IPS-20b (cell line): ENCODE measurements at regions not wholly inside any gene's neighbourhood (a gene's known extent, or its start where the extent isn't known, plus 50 kb on each side); places are given as distances from the start of the nearest gene placed in this dataset.

Experiments used
- H3K27ac ChIP-seq: one replicate; pipeline ENCODE4 v1.5.1; 2013; ENCODE audit warnings: low read length
- H3K27me3 ChIP-seq: 2 replicates; pipeline ENCODE4 v1.6.1; 2013; ENCODE audit warnings: mild to moderate bottlenecking, low read length, inconsistent platforms; ENCODE audit not compliant: insufficient read depth
- H3K36me3 ChIP-seq: 2 replicates; pipeline ENCODE4 v1.6.1; 2013; ENCODE audit warnings: low read depth, mild to moderate bottlenecking, inconsistent platforms, low read length, moderate library complexity; ENCODE audit not compliant: insufficient read depth
- H3K4me1 ChIP-seq: 2 replicates; pipeline ENCODE4 v1.6.1; 2013; ENCODE audit warnings: mild to moderate bottlenecking, control low read depth, inconsistent platforms, low read length, moderate library complexity; ENCODE audit not compliant: insufficient read depth
- H3K4me3 ChIP-seq: 2 replicates; pipeline ENCODE4 v1.5.1; 2013; ENCODE audit warnings: mild to moderate bottlenecking, low read length, inconsistent platforms
- H3K9ac ChIP-seq: 2 replicates; pipeline ENCODE4 v1.6.1; 2013; ENCODE audit warnings: low read depth, mild to moderate bottlenecking, inconsistent platforms, low read length, moderate library complexity
- H3K9me3 ChIP-seq: 2 replicates; pipeline ENCODE4 v1.6.1; 2013; ENCODE audit warnings: mild to moderate bottlenecking, low read depth, low read length, inconsistent platforms; ENCODE audit not compliant: insufficient read depth

- H3K9ac ChIP-seq: no peak overlapping the region
- H3K9me3 ChIP-seq: no peaks in the 10 kb centered on the region
- H3K27ac ChIP-seq: no peak overlapping the region
- H3K4me1 ChIP-seq: no peaks in the 10 kb centered on the region
- no peak overlapping the region for H3K4me3 ChIP-seq
- H3K36me3 ChIP-seq: no peaks in the 10 kb centered on the region
- no peaks in the 10 kb centered on the region for H3K27me3 ChIP-seq
Measured at GRCh38 chr22:27149921-27150543, 492.6 kb downstream of the MIAT start.

GRCh38 chr22:27150544-27150941, 493.2 kb downstream of the MIAT start:
- Histone ChIP-seq H3K4me1 (no peaks in the 10 kb centered on the region), H3K27me3 (no peaks in the 10 kb centered on the region), H3K9me3 (no peaks in the 10 kb centered on the region), H3K36me3 (no peaks in the 10 kb centered on the region), H3K4me3 (no peak overlapping the region), H3K27ac (no peak overlapping the region), H3K9ac (no peak overlapping the region)

- Histone ChIP-seq H3K27me3 (no peaks in the 10 kb centered on the region), H3K27ac (no peak overlapping the region)
Measured at GRCh38 chr22:27151407-27151806, 494.0 kb downstream of the MIAT start.

GRCh38 chr22:27152033-27152432, 494.6 kb downstream of the MIAT start:
- H3K27ac ChIP-seq: no peak overlapping the region
- H3K36me3 ChIP-seq: no peaks in the 10 kb centered on the region
- no peaks in the 10 kb centered on the region for H3K27me3 ChIP-seq
- H3K4me3 ChIP-seq: no peak overlapping the region
- H3K9ac ChIP-seq: no peak overlapping the region
- no peaks in the 10 kb centered on the region for H3K4me1 ChIP-seq
- H3K9me3 ChIP-seq: no peaks in the 10 kb centered on the region

More at GRCh38 chr22:27151407-27151806, 494.0 kb downstream of the MIAT start:
- H3K4me1 ChIP-seq: no peaks in the 10 kb centered on the region
- no peaks in the 10 kb centered on the region for H3K9me3 ChIP-seq
- no peak overlapping the region for H3K9ac ChIP-seq
- H3K36me3 ChIP-seq: no peaks in the 10 kb centered on the region
- no peak overlapping the region for H3K4me3 ChIP-seq

GRCh38 chr22:27152883-27153282, 495.5 kb downstream of the MIAT start:
- no peaks in the 10 kb centered on the region for H3K36me3 ChIP-seq
- no peaks in the 10 kb centered on the region for H3K9me3 ChIP-seq
- no peak overlapping the region for H3K4me3 ChIP-seq
- no peaks in the 10 kb centered on the region for H3K4me1 ChIP-seq
- no peak overlapping the region for H3K27ac ChIP-seq
- H3K27me3 ChIP-seq: no peaks in the 10 kb centered on the region
- H3K9ac ChIP-seq: no peak overlapping the region

- Histone ChIP-seq H3K27me3 (no peaks in the 10 kb centered on the region), H3K9me3 (no peaks in the 10 kb centered on the region), H3K4me1 (no peaks in the 10 kb centered on the region), H3K4me3 (no peak overlapping the region), H3K36me3 (no peaks in the 10 kb centered on the region), H3K9ac (no peak overlapping the region), H3K27ac (no peak overlapping the region)
Measured at GRCh38 chr22:27153386-27153785, 496.0 kb downstream of the MIAT start.

GRCh38 chr22:27154717-27155116, 497.3 kb downstream of the MIAT start:
- Histone ChIP-seq H3K9ac (no peak overlapping the region), H3K27me3 (no peaks in the 10 kb centered on the region), H3K9me3 (no peaks in the 10 kb centered on the region), H3K4me1 (no peaks in the 10 kb centered on the region; the same call in 1 of the 2 replicates), H3K4me3 (no peak overlapping the region), H3K27ac (no peak overlapping the region), H3K36me3 (no peaks in the 10 kb centered on the region)

- H3K4me3 ChIP-seq: no peak overlapping the region
- H3K27me3 ChIP-seq: 0 out of 2 replicates have a peak, but pooled peaks cover 6% of the 10 kb centered on the region
- no peaks in the 10 kb centered on the region for H3K36me3 ChIP-seq
- H3K27ac ChIP-seq: no peak overlapping the region
- no peaks in the 10 kb centered on the region; the same call in 1 of the 2 replicates for H3K4me1 ChIP-seq
- no peaks in the 10 kb centered on the region for H3K9me3 ChIP-seq
- H3K9ac ChIP-seq: no peak overlapping the region
Measured at GRCh38 chr22:27156821-27157489, 499.6 kb downstream of the MIAT start.

GRCh38 chr22:27157666-27158370, 500.4 kb downstream of the MIAT start:
- H3K27ac ChIP-seq: no peak overlapping the region
- H3K4me3 ChIP-seq: no peak overlapping the region
- H3K9me3 ChIP-seq: no peaks in the 10 kb centered on the region
- no peaks in the 10 kb centered on the region; the same call in 1 of the 2 replicates for H3K4me1 ChIP-seq
- peaks cover 9% of the 10 kb centered on the region; the same call in 1 of the 2 replicates for H3K27me3 ChIP-seq
- no peaks in the 10 kb centered on the region for H3K36me3 ChIP-seq
- no peak overlapping the region for H3K9ac ChIP-seq

- no peak overlapping the region for H3K9ac ChIP-seq
- H3K4me1 ChIP-seq: no peaks in the 10 kb centered on the region; the same call in 1 of the 2 replicates
- no peaks in the 10 kb centered on the region for H3K9me3 ChIP-seq
- H3K4me3 ChIP-seq: no peak overlapping the region
- peaks cover 12% of the 10 kb centered on the region; the same call in 1 of the 2 replicates for H3K27me3 ChIP-seq
- no peak overlapping the region for H3K27ac ChIP-seq
- H3K36me3 ChIP-seq: no peaks in the 10 kb centered on the region
Measured at GRCh38 chr22:27159016-27159415, 501.6 kb downstream of the MIAT start.

- H3K4me1 ChIP-seq: no peaks in the 10 kb centered on the region; the same call in 1 of the 2 replicates
- H3K4me3 ChIP-seq: no peak overlapping the region
- no peak overlapping the region for H3K27ac ChIP-seq
- peaks cover 18% of the 10 kb centered on the region; the same call in 1 of the 2 replicates for H3K27me3 ChIP-seq
- H3K9ac ChIP-seq: no peak overlapping the region
- no peaks in the 10 kb centered on the region for H3K36me3 ChIP-seq
- no peaks in the 10 kb centered on the region for H3K9me3 ChIP-seq
Measured at GRCh38 chr22:27159716-27160295, 502.4 kb downstream of the MIAT start.
